Brain microvascular endothelial cell (primary cell): ENCODE measurements at regions not wholly inside any gene's neighbourhood (a gene's known extent, or its start where the extent isn't known, plus 50 kb on each side); places are given as distances from the start of the nearest gene placed in this dataset.

Experiments used
- DNase-seq: peaks from one replicate; pipeline ENCODE4 v3.0.0-alpha.2; 2020
- H3K27ac ChIP-seq: fragments of 250-450 bp; sonication (Bioruptor Pico); 2 replicates; pipeline ENCODE4 v1.5.1; 2020; ENCODE audit warnings: mild to moderate bottlenecking, moderate library complexity
- H3K27me3 ChIP-seq: fragments of 250-450 bp; sonication (Bioruptor Pico); replicated peaks from 2 replicates; pipeline ENCODE4 v1.5.1; 2020; ENCODE audit warnings: mild to moderate bottlenecking
- H3K36me3 ChIP-seq: fragments of 250-450 bp; sonication (Bioruptor Pico); replicated peaks from 2 replicates; pipeline ENCODE4 v1.5.1; 2020; ENCODE audit warnings: mild to moderate bottlenecking
- H3K4me3 ChIP-seq: 2 replicates; pipeline ENCODE4 v1.5.1; 2011; ENCODE audit warnings: low read depth, mild to moderate bottlenecking, control low read depth, low read length, moderate library complexity
- in situ Hi-C: cut with HindIII; loops from 2 replicates; pipeline ENCODE4 v1.10.0; 2017; ENCODE audit warnings: low sequenced_read_pairs, low pct_ligation_motif_present
- TF ChIP-seq, protein P1 (sequence below): IDR thresholded peaks from 2 replicates; pipeline ENCODE4 v1.5.1; 2011; ENCODE audit warnings: low read depth, mild to moderate bottlenecking, moderate library complexity, low read length, control low read depth, inconsistent platforms; ENCODE audit errors: missing control alignments

DNA sequence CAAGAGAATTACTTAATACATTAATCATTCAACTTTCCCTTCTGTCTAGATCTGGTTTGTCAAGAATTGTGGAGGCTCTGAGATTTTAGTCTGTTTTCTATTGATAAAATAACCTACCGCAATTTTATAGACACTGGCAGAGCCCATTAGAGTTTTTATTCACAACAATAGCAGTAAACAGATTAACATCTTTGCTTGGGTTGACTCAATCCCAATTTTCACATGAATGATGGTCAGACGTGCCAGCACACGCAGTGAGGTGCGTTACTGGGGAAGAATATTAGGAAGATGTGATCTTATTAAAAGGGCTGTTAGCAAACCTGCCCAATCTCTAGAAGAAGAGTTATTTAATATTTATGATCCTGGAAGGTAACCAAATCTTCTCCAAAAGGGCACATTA, 736.6 kb downstream of the MRPL39 start:
- TF ChIP-seq, protein P1, sequence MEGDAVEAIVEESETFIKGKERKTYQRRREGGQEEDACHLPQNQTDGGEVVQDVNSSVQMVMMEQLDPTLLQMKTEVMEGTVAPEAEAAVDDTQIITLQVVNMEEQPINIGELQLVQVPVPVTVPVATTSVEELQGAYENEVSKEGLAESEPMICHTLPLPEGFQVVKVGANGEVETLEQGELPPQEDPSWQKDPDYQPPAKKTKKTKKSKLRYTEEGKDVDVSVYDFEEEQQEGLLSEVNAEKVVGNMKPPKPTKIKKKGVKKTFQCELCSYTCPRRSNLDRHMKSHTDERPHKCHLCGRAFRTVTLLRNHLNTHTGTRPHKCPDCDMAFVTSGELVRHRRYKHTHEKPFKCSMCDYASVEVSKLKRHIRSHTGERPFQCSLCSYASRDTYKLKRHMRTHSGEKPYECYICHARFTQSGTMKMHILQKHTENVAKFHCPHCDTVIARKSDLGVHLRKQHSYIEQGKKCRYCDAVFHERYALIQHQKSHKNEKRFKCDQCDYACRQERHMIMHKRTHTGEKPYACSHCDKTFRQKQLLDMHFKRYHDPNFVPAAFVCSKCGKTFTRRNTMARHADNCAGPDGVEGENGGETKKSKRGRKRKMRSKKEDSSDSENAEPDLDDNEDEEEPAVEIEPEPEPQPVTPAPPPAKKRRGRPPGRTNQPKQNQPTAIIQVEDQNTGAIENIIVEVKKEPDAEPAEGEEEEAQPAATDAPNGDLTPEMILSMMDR = no peak
- Histone ChIP-seq H3K4me3 (no peak overlapping the region), H3K27me3 (no peaks in the 10 kb centered on the region), H3K36me3 (no peaks in the 10 kb centered on the region), H3K27ac (no peak overlapping the region)
- DNase-seq = no peak
- in situ Hi-C loops = no loop called here

DNA sequence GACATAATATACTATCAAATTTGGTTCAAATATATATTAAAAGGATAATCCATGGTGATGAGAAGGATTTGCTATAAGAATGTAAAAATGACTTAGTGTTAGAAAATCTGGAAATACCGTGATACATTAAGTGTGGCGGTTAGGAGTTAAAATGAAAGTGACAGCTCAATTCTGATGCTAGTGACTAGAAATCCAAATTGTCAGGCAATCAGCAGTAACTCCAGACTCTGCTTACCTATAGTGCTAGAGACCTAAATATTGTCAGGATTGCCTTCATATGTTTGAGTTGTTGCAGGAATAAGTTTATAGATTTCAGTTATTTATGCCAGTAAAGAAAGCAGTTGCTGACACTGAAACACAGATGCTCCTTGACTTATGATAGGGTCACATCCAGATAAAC, 737.4 kb downstream of the MRPL39 start:
- H3K36me3 ChIP-seq = no peaks in the 10 kb centered on the region
- in situ Hi-C loops = no loop called here
- no peak overlapping the region for H3K27ac ChIP-seq
- no peak overlapping the region for H3K4me3 ChIP-seq
- no peaks in the 10 kb centered on the region for H3K27me3 ChIP-seq
- DNase-seq = no peak
- TF ChIP-seq, protein P1 = no peak

DNA sequence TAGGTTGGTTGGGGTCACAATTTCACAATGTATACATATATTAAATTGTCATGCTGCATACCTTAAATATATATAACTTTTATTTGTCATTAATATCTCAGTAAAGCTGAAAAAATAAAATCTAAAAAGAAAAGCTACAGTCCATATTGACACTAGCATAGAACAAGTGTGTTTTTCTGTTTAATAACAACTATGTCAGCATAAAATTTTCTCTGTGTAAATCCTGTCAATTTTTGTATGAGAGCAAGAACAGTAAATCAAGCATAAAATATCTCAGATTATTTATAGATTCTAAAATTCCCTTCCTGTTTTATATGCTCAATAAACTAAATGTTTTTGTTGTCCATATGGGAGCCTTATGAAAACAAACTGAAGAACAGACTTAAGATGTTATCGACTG, 739.2 kb downstream of the MRPL39 start:
- Histone ChIP-seq H3K27me3 (no peaks in the 10 kb centered on the region), H3K27ac (no peak overlapping the region), H3K4me3 (no peak overlapping the region), H3K36me3 (no peaks in the 10 kb centered on the region)
- TF ChIP-seq, protein P1 = no peak
- DNase-seq = no peak
- in situ Hi-C loops = no loop called here

DNA sequence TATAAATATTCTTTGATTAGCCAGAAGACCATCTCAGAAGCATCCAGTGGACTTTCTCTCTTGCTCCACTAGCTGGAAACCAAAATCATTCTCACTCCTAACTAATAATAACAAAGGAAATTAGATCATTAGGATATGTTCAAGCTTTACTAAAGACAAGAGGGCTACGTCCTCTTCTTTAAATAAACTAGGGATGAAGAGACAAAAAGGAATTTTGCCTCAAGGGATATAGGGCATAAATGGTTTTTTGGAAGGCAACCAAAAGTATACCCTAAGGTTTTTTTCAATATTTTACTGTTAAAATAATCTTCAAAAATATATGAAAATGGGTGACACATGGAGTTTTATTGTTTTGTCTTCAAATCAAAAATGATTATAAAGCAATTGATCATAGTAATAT, 745.8 kb downstream of the MRPL39 start:
- Histone ChIP-seq H3K27me3 (no peaks in the 10 kb centered on the region), H3K36me3 (no peaks in the 10 kb centered on the region), H3K27ac (no peak overlapping the region), H3K4me3 (no peak overlapping the region)
- TF ChIP-seq, protein P1 = no peak
- no peak for DNase-seq
- in situ Hi-C loops = no loop called here

DNA sequence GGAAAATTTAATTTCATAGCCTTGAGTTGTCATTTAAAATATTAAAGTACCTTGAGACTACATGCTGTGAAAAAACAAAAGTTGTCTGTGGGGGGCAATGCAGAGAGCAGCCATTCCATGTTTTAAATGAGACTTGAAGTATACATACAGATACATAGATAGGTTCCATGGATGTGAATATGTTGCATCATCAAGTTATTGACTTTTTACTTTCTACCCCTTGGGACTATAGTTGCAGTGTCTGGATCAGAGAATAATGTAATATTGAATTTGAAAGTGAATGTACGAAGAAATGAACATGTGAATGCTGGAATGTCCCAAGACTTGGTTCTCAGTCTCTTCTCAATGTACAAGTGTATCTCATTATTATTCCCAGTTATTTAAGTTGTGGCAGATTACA, 751.0 kb downstream of the MRPL39 start:
- in situ Hi-C loops = no loop called here
- TF ChIP-seq, protein P1 = no peak
- no peak overlapping the region for H3K27ac ChIP-seq
- no peaks in the 10 kb centered on the region for H3K36me3 ChIP-seq
- H3K27me3 ChIP-seq = no peaks in the 10 kb centered on the region
- no peak overlapping the region for H3K4me3 ChIP-seq
- no peak for DNase-seq

DNA sequence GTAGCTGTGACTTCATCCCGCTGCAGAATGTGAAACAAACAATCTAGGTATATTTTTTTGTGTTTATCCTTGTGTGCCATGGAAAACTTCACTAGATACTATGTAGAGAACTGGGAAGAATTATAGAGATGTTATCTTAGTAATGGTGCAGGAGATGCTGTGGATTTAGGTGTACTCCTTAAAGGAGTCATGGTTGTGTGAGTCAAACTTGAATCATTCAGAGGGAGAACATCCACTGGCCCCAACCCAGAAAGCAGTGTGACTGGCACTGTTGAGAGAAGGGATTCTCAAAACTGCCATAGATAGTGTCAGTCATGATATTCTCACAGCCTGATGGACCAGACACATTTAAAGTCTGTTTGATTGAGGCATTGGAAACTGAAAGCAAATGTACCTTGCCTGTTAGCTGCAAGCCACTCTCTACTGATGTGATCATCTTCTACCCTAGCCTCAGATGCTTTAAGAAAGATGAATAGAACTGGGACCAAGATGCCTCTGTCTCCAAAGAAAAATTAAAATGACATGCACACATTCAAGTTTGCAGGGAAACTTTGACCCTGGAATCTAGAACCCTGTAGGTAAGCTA, 754.6 kb downstream of the MRPL39 start:
- DNase-seq = no peak

More for the DNA sequence above, 754.6 kb downstream of the MRPL39 start:
- H3K27ac ChIP-seq = no peak overlapping the region
- in situ Hi-C loops = no loop called here
- no peaks in the 10 kb centered on the region for H3K27me3 ChIP-seq
- H3K4me3 ChIP-seq = no peak overlapping the region
- no peaks in the 10 kb centered on the region for H3K36me3 ChIP-seq
- TF ChIP-seq, protein P1 = no peak
